Sigmoid colon (tissue), 6 donors: ENCODE measurements at regions not wholly inside any gene's neighbourhood (a gene's known extent, or its start where the extent isn't known, plus 50 kb on each side); places are given as distances from the start of the nearest gene placed in this dataset.
"Not testable (repeated sequence)": the region's sequence is repeated elsewhere in the genome, so short reads cannot be mapped to it uniquely, and the experiment has no call there.

ENCODE experiments used
- DNase-seq: peaks from one replicate; pipeline ENCODE4 v3.0.0-alpha.2; 2019
- H3K27ac ChIP-seq, 4 donors: fragments of 200-600 bp; sonication (generic); one replicate each; pipeline ENCODE4 v1.5.1; 2016 to 2019; ENCODE audit warnings: mild to moderate bottlenecking in 1 of 4
- H3K27me3 ChIP-seq, 3 donors: fragments of 200-600 bp; sonication (generic); one replicate each; pipeline ENCODE4 v1.5.1; 2019; ENCODE audit warnings: mild to moderate bottlenecking in 1 of 3
- H3K36me3 ChIP-seq, 4 donors: fragments of 200-600 bp; sonication (generic); one replicate each; pipeline ENCODE4 v1.5.1; 2016 to 2019
- H3K4me1 ChIP-seq, 4 donors: fragments of 200-600 bp; sonication (generic); one replicate each; pipeline ENCODE4 v1.5.1; 2017 to 2019
- H3K4me3 ChIP-seq, 4 donors: fragments of 200-600 bp; sonication (generic); one replicate each; pipeline ENCODE4 v1.5.1; 2017 to 2019; ENCODE audit warnings: mild to moderate bottlenecking in 2 of 4, moderate library complexity in 1 of 4
- H3K9me3 ChIP-seq, 4 donors: fragments of 200-600 bp in 3 of 4; sonication (generic) in 3 of 4; one replicate each; pipeline versions ENCODE4 v1.5.1 to v1.6.1; 2013 to 2019
- EP300 ChIP-seq, 4 donors: sonication (generic); formaldehyde crosslinking; IDR thresholded peaks; one replicate each; pipeline ENCODE4 v1.6.1; 2017; ENCODE audit warnings: antibody characterized with exemption in 4 of 4
- POLR2A ChIP-seq, 2 donors: fragments of 450-650 bp; IDR thresholded peaks; one replicate each; pipeline ENCODE4 v1.6.1; 2016; ENCODE audit warnings: antibody characterized with exemption in 2 of 2, mild to moderate bottlenecking in 2 of 2, moderate library complexity in 2 of 2
- POLR2AphosphoS5 ChIP-seq, 4 donors: sonication (generic); formaldehyde crosslinking; IDR thresholded peaks; one replicate each; pipeline ENCODE4 v1.6.1; 2017; ENCODE audit warnings: antibody characterized with exemption in 4 of 4
- WGBS, 2 donors: extraction: QIAGEN DNeasy Blood & Tissue Kit; methylation state at CpG; one replicate each; pipeline ENCODE4 v1.1.7; 2013; 5-methylcytosine and 5-hydroxymethylcytosine counted together
- intact Hi-C: fragments of 100-400 bp; cut with DNase I; formaldehyde crosslinking; loops from one replicate; pipeline ENCODE4 v1.15.1; 2023
- TF ChIP-seq, protein P1 (sequence below), 4 experiments: fragments of 450-650 bp in 3 of 4; fragments of 200-600 bp in 1 of 4; IDR thresholded peaks; one replicate each; pipeline ENCODE4 v1.5.1; 2016 to 2019; ENCODE audit warnings: antibody characterized with exemption in 4 of 4, mild to moderate bottlenecking in 3 of 4, moderate library complexity in 2 of 4
- donor health status: healthy with polysubstance abuse.
- donor health status: healthy.

DNA sequence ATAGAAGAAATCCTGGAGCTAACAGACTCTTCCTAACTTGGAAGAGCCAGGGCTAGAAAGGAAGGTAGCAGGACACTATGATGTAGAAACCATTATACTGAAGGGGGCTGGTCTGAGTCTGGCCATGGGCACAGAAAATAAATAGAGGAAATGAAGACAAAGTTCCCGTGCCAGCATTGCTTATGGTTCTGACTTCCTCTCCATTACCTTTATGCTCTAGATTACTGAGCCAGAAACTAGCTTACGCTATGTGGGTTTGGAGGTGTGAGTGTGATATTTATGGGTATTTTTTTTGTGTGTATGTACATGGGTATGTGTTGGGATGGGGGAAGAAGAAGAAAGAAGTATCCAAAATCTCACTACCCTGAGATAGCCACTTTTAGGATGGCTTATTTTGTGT, 148.3 kb downstream of the GLUD2 start:
- no peak overlapping the region for H3K27ac ChIP-seq
- H3K27me3 ChIP-seq: no peaks in the 10 kb centered on the region
- TF ChIP-seq, protein P1, sequence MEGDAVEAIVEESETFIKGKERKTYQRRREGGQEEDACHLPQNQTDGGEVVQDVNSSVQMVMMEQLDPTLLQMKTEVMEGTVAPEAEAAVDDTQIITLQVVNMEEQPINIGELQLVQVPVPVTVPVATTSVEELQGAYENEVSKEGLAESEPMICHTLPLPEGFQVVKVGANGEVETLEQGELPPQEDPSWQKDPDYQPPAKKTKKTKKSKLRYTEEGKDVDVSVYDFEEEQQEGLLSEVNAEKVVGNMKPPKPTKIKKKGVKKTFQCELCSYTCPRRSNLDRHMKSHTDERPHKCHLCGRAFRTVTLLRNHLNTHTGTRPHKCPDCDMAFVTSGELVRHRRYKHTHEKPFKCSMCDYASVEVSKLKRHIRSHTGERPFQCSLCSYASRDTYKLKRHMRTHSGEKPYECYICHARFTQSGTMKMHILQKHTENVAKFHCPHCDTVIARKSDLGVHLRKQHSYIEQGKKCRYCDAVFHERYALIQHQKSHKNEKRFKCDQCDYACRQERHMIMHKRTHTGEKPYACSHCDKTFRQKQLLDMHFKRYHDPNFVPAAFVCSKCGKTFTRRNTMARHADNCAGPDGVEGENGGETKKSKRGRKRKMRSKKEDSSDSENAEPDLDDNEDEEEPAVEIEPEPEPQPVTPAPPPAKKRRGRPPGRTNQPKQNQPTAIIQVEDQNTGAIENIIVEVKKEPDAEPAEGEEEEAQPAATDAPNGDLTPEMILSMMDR (IDR thresholded peaks at IDR 0.05): no peak
- TF ChIP-seq POLR2AphosphoS5 (IDR thresholded peaks at IDR 0.05): no peak
- TF ChIP-seq EP300 (IDR thresholded peaks at IDR 0.05): no peak
- no peak for TF ChIP-seq POLR2A (IDR thresholded peaks at IDR 0.05)
- H3K9me3 ChIP-seq: no peaks in the 10 kb centered on the region
- H3K4me3 ChIP-seq: no peak overlapping the region
- no peaks in the 10 kb centered on the region for H3K36me3 ChIP-seq
- intact Hi-C loops: no loop called here
- no peaks in the 10 kb centered on the region for H3K4me1 ChIP-seq
- no peak for DNase-seq
- WGBS, 2 donors: 78 to 81% methylated on average over 2 of the region's 2 CpGs

DNA sequence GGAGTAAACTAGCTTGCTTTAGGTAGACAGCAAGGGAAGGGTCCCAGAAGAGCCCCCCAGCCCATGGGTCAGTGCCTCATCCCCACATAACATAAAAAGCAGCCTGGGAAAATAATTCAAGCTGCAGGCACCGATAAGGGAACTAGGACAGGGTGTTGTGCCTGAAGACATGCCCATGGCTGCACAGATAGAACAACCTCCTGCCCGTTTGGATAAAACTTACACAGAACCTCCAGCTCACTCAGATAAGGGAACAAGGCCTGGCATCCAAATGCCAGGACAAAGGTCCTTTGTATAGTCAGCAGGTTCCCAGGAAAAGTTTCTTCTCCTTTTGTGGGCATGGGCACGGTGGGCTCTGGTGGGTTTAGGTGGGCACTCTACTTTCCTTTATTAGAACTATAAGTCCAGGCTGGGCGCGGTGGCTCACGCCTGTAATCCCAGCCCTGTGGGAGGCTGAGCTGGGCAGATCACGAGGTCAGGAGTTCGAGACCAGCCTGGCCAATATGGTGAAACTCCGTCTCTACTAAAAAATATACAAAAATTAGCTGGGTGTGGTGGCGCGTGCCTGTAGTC, 149.5 kb downstream of the GLUD2 start:
- H3K27me3 ChIP-seq, H3K27ac ChIP-seq, H3K4me3 ChIP-seq, DNase-seq, H3K36me3 ChIP-seq, intact Hi-C loops, H3K4me1 ChIP-seq, H3K9me3 ChIP-seq: not testable (repeated sequence)
- WGBS, 2 donors: 92% methylated on average over 11 of the region's 11 CpGs

DNA sequence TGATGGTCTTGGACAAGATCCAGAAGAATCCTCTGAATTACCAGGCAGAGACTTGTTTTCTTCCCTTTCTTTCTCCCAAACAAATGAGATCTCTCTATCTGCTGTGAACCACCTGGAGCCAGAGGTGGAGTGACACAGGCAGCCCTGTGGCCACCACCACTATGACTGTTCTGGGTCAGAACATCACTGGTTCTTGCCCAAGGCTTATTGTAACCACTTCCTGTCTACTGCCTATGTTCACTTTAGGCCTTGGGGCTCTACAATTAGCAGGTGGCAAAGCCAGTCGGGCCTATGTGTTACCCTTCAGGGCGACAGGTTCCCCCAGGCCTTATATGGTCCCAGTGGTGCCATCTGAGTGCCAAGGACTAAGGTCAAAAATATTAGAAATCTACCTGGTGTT, 161.2 kb downstream of the GLUD2 start:
- TF ChIP-seq POLR2A (IDR thresholded peaks at IDR 0.05): no peak
- TF ChIP-seq, protein P1 (IDR thresholded peaks at IDR 0.05): no peak
- H3K4me1 ChIP-seq: no peaks in the 10 kb centered on the region
- no peaks in the 10 kb centered on the region for H3K9me3 ChIP-seq
- intact Hi-C loops: no loop called here
- no peak overlapping the region for H3K27ac ChIP-seq
- H3K36me3 ChIP-seq: no peaks in the 10 kb centered on the region
- no peak for DNase-seq
- no peaks in the 10 kb centered on the region for H3K27me3 ChIP-seq
- H3K4me3 ChIP-seq: no peak overlapping the region
- 88 to 90% methylated on average over 2 of the region's 2 CpGs for WGBS, 2 donors

DNA sequence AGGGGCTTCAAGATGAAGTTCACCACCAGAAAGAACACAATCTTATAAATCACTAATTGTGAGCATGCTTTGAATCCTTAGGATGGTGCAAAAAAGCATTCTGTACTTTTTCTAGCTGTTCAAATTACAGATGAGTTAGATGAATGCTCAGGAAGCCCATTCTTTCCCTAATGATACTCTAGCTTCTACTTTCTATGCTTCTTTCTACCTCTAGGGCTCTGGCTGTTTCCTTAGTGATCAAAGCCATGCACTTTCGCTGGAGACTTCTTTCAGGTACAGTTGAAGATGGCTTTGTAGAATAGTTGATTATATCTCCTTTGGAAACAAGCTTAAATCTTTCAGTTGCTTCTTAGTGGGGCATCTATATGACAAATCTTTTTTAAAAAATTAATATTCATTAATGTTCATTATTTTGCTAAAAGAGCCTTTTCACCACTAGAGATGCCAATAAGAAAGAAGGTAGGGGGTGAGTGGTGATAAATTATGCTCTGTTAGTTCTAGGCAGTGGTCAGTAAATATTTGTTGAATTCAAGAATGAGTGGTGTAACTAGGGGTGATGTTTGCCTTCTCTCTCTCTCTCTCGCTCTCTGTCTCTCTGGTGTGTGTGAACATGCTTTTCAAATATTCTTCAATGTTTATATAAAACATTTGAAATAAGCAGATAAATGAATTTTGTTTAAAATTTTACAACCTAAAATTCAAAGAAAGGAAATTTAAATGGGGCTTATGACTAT, 169.4 kb downstream of the GLUD2 start:
- TF ChIP-seq POLR2A (IDR thresholded peaks at IDR 0.05): no peak
- TF ChIP-seq, protein P1 (IDR thresholded peaks at IDR 0.05): no peak
- TF ChIP-seq EP300 (IDR thresholded peaks at IDR 0.05): no peak
- TF ChIP-seq POLR2AphosphoS5 (IDR thresholded peaks at IDR 0.05): no peak
- Histone ChIP-seq H3K27me3 (no peaks in the 10 kb centered on the region), H3K4me3 (no peak overlapping the region), H3K36me3 (no peaks in the 10 kb centered on the region), H3K27ac (no peak overlapping the region), H3K9me3 (no peaks in the 10 kb centered on the region), H3K4me1 (no peaks in the 10 kb centered on the region)
- no peak for DNase-seq
- intact Hi-C loops: no loop called here
- WGBS, 2 donors: 63 to 74% methylated on average over 2 of the region's 2 CpGs

DNA sequence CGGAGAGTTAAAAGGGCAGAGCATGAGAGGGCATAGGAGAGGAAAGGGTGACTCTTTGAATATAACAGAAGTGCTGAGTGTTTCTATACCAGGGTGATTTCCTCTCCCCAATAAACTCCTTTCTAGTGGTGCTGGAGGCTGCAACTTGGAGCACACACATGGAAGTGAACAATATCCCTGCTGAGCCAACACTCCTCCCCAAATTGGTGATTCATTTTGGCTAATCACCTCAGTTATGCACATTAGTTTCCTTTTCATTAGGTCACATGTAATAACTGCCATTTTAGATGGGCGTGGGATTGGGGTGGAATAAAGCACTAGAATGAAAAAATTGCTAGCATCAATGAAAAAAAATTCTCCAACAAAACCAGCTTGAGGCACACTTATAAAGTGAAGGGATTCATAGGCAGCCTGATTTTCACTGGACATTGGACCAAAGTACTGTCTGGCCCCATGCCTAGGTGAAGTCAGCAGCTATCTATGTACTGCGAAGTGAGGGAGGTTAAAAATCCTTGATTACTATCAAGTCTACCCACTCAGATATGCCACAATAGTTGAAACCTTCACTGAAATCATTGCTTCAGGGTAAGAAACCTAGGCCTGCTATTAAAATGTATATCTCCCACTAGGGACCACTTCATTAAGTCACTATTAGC, 174.0 kb downstream of the GLUD2 start:
- Histone ChIP-seq H3K27me3 (no peaks in the 10 kb centered on the region), H3K9me3 (no peaks in the 10 kb centered on the region), H3K36me3 (no peaks in the 10 kb centered on the region), H3K4me1 (no peaks in the 10 kb centered on the region), H3K4me3 (no peak overlapping the region), H3K27ac (no peak overlapping the region)
- TF ChIP-seq, protein P1 (IDR thresholded peaks at IDR 0.05): no peak
- no peak for TF ChIP-seq POLR2A (IDR thresholded peaks at IDR 0.05)
- TF ChIP-seq EP300 (IDR thresholded peaks at IDR 0.05): no peak
- no peak for TF ChIP-seq POLR2AphosphoS5 (IDR thresholded peaks at IDR 0.05)
- WGBS, 2 donors: 69 to 87% methylated on average over 3 of the region's 3 CpGs
- DNase-seq: no peak
- intact Hi-C loops: no loop called here
